RWPE1 (cell line): ENCODE measurements at regions not wholly inside any gene's neighbourhood (a gene's known extent, or its start where the extent isn't known, plus 50 kb on each side); places are given as distances from the start of the nearest gene placed in this dataset.
"Not testable (repeated sequence)": the region's sequence is repeated elsewhere in the genome, so short reads cannot be mapped to it uniquely, and the experiment has no call there.

ENCODE experiments used
- CTCF ChIA-PET: fragments of 350-600 bp; sonication (Branson Sonifier 250); formaldehyde crosslinking; extraction: SDS; loops from one replicate; lab custom pipeline; 2021; lab: Yijun Ruan, JAX
- POLR2A ChIA-PET: fragments of 400-600 bp; formaldehyde crosslinking; extraction: SDS; loops from one replicate; lab custom pipeline; 2020; ENCODE audit warnings: antibody characterized with exemption; ENCODE audit not compliant: low non-redundant PET; lab: Yijun Ruan, JAX
- DNase-seq: peaks from one replicate; pipeline ENCODE4 v3.0.0; 2012; ENCODE audit warnings: low spot score
- H3K27ac ChIP-seq: fragments of 450-650 bp; 2 replicates; pipeline ENCODE4 v1.5.1; 2017
- CTCF ChIP-seq: fragments of 450-650 bp; conservative IDR thresholded peaks from 2 replicates; pipeline ENCODE4 v1.5.1; 2017; ENCODE audit warnings: low read depth, mild to moderate bottlenecking

DNA sequence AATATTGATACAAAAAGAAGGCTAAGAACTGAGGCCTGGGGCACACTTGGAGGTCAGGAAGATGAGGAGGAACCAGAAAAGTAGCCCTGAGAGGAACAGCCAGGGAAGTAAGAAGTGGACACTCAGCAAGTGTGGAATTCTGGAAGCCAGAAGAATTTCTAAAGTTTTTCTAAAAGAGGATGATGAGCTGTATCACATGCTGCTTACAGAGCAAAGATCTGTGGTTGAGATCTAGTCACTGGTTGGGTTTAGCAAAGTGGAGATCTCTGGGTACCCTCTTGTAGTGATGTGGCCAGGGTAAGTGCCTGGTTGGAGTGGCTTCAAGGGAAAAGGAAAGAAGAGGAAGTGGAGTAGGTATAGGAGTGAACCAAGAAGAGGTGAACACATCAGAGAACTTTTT lies 95.4 kb upstream of the DAZL start:
- CTCF ChIA-PET, result no interaction called here
- POLR2A ChIA-PET, result no interaction called here

GRCh38 chr3:16704941-16705340 lies 99.7 kb upstream of the DAZL start:
- ChIA-PET POLR2A (no interaction called here), CTCF (no interaction called here)
- no peak overlapping the region for H3K27ac ChIP-seq
- no peak for DNase-seq
- TF ChIP-seq CTCF, result no peak

More for the DNA sequence above, 95.4 kb upstream of the DAZL start:
- TF ChIP-seq CTCF, result no peak
- DNase-seq, result no peak
- no peak overlapping the region for H3K27ac ChIP-seq

DNA sequence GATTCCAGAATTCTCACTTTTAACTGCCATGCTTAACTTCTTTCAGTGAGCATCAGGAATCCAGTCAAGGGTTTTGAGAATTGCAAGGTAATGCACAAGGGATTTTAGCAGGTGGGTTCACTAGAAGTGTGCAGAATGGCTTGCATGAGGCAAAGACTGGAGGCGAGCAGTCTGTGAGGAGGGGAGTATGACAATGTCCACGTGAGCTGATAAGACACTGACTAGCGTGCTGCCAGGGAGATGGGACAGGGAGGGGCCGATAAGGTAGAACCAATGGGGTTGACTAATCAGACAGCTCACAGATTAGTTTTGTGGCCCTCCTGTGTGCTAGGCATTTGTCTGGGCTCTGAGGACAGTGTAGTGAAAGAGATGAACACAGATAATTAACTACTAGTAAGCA lies 102.0 kb upstream of the DAZL start:
- H3K27ac ChIP-seq, result no peak overlapping the region
- DNase-seq, result no peak
- POLR2A ChIA-PET, result interaction anchor here (0.6 kb wide), 1 partner anchor 86 kb away, joined by 3 read pairs; no protein-coding TSS in a partner anchor
- CTCF ChIA-PET, result no interaction called here
- no peak for TF ChIP-seq CTCF

- no peak for DNase-seq
- CTCF ChIA-PET, result no interaction called here
- TF ChIP-seq CTCF, result no peak
- no peak overlapping the region for H3K27ac ChIP-seq
- POLR2A ChIA-PET, result no interaction called here
These were observed 103.1 kb upstream of the DAZL start for GRCh38 chr3:16708285-16708684.

- CTCF ChIA-PET, H3K27ac ChIP-seq, POLR2A ChIA-PET, DNase-seq: not testable (repeated sequence)
These were observed 106.5 kb upstream of the DAZL start for GRCh38 chr3:16711691-16712090.

DNA sequence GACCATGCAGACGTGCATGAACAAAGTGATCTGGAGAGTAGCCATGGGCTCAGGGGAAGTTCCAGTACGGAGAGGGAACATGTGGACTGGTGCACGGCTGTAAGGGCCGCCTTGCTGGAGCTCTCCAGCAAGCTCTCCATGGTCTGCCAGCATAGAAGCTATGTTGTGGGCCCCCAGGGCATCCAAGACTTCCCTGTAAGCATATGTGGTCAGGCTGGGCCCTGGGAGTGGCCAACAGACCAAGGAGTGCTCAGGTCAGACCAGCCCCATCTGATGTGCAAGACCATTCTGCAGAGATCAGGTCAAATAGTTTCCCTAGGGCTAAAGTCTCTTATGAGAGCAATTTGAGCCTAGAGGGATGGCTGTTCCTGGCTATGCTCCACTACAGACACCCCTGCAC lies 110.1 kb upstream of the DAZL start:
- CTCF ChIA-PET, result no interaction called here

DNA sequence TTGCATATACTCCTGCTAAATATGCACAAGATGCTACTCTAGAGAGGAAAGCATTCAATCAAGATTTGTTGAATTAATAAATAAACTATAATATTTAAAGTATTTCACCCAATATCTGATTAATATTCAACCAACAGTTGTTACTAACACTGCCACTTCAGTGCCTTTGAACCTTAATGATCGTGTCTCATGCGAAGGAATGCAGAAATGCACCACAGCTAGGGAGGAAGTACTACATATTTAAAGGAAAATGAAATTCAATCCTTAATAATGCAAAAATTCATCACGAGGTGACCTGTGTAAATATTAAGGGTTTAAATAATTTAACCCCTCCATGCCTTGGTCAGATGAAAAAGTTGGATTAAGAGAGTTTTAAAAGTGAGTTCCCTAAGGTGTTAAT lies 114.2 kb upstream of the DAZL start:
- H3K27ac ChIP-seq, result no peak overlapping the region
- TF ChIP-seq CTCF, result no peak
- CTCF ChIA-PET, result no interaction called here
- POLR2A ChIA-PET, result no interaction called here
- DNase-seq, result no peak

More for the DNA sequence above, 110.1 kb upstream of the DAZL start:
- no peak for DNase-seq
- no peak overlapping the region for H3K27ac ChIP-seq
- no peak for TF ChIP-seq CTCF
- POLR2A ChIA-PET, result no interaction called here
